OCI-LY7 (cell line): ENCODE measurements at regions not wholly inside any gene's neighbourhood (a gene's known extent, or its start where the extent isn't known, plus 50 kb on each side); places are given as distances from the start of the nearest gene placed in this dataset.

Experiments
- BruUV-seq: library from RNA; stranded (reverse); fragments of 400-500 nt; replicated peaks from 2 replicates; lab custom pipeline; 2021; lab: Mats Ljungman, UMichigan
- CTCF ChIA-PET: fragments of 300-600 bp; sonication (Branson Sonifier 250); formaldehyde crosslinking; loops from one replicate; lab custom pipeline; 2022; ENCODE audit warnings: antibody characterized with exemption; ENCODE audit not compliant: unreplicated experiment; lab: Charles Lee
- POLR2A ChIA-PET: fragments of 300-600 bp; sonication (Branson Sonifier 250); formaldehyde crosslinking; loops from one replicate; lab custom pipeline; 2022; ENCODE audit warnings: antibody characterized with exemption; lab: Charles Lee
- DNase-seq: peaks from one replicate; pipeline ENCODE4 v3.0.0-alpha.2; 2015; ENCODE audit warnings: low spot score
- H2AFZ ChIP-seq: fragments of 200-600 bp; sonication (generic), shearing (Covaris generic); 2 replicates; pipeline ENCODE4 v1.6.1; 2014; ENCODE audit warnings: mild to moderate bottlenecking, antibody characterized with exemption, low read length, moderate library complexity
- H3K27ac ChIP-seq: fragments of 200-600 bp; sonication (generic); 2 replicates; pipeline ENCODE4 v1.5.1; 2014; ENCODE audit warnings: mixed run types, low read depth, mild to moderate bottlenecking, moderate library complexity, low read length, inconsistent platforms; ENCODE audit not compliant: poor library complexity, severe bottlenecking
- H3K36me3 ChIP-seq: fragments of 200-600 bp; sonication (generic); 2 replicates; pipeline ENCODE4 v1.6.1; 2014; ENCODE audit warnings: mild to moderate bottlenecking, antibody characterized with exemption, low read length, moderate library complexity, mixed read lengths; ENCODE audit not compliant: insufficient read depth
- H3K4me1 ChIP-seq: fragments of 200-600 bp; sonication (generic); 2 replicates; pipeline ENCODE4 v1.5.1; 2014; ENCODE audit warnings: mild to moderate bottlenecking, low read length; ENCODE audit not compliant: insufficient read depth, poor library complexity, severe bottlenecking
- H3K4me2 ChIP-seq: fragments of 200-600 bp; sonication (generic); 2 replicates; pipeline ENCODE4 v1.6.1; 2014; ENCODE audit warnings: mild to moderate bottlenecking, low read length
- H3K4me3 ChIP-seq: fragments of 200-600 bp; sonication (generic); 2 replicates; pipeline ENCODE4 v1.5.1; 2014; ENCODE audit warnings: mild to moderate bottlenecking, low read depth, low read length; ENCODE audit not compliant: poor library complexity, severe bottlenecking
- H3K79me2 ChIP-seq: fragments of 200-600 bp; sonication (generic); 2 replicates; pipeline ENCODE4 v1.6.1; 2016; ENCODE audit warnings: low read depth, mild to moderate bottlenecking, low read length, moderate library complexity, mixed read lengths; ENCODE audit not compliant: insufficient read depth
- H3K9me2 ChIP-seq: fragments of 200-600 bp; sonication (generic); 2 replicates; pipeline ENCODE4 v1.6.1; 2016; ENCODE audit warnings: mild to moderate bottlenecking, low read length, mixed read lengths; ENCODE audit not compliant: insufficient read depth
- H3K9me3 ChIP-seq: fragments of 200-600 bp; sonication (generic); 2 replicates; pipeline ENCODE4 v1.6.1; 2014; ENCODE audit warnings: mild to moderate bottlenecking, mixed run types, low read length, mixed read lengths
- H4K20me1 ChIP-seq: fragments of 200-600 bp; sonication (generic); 2 replicates; pipeline ENCODE4 v1.6.1; 2014; ENCODE audit warnings: mild to moderate bottlenecking, antibody characterized with exemption, low read length, moderate library complexity, mixed read lengths; ENCODE audit not compliant: insufficient read depth
- EZH2phosphoT487 ChIP-seq: fragments of 200-600 bp; sonication (generic); IDR thresholded peaks from 2 replicates; pipeline ENCODE4 v1.6.1; 2018; ENCODE audit warnings: low read depth, borderline replicate concordance, mild to moderate bottlenecking, mixed run types, antibody characterized with exemption, low read length, moderate library complexity, mixed read lengths
- intact Hi-C: fragments of 100-400 bp; cut with micrococcal nuclease; formaldehyde crosslinking; loops from one replicate; pipeline ENCODE4 v1.10.0; 2022; ENCODE audit not compliant: unreplicated experiment
- TF ChIP-seq, protein P1 (sequence below): fragments of 200-600 bp; sonication (generic); conservative IDR thresholded peaks from 2 replicates; pipeline ENCODE4 v1.5.1; 2014; ENCODE audit warnings: mild to moderate bottlenecking, antibody characterized with exemption, low read length, moderate library complexity, mixed read lengths

DNA sequence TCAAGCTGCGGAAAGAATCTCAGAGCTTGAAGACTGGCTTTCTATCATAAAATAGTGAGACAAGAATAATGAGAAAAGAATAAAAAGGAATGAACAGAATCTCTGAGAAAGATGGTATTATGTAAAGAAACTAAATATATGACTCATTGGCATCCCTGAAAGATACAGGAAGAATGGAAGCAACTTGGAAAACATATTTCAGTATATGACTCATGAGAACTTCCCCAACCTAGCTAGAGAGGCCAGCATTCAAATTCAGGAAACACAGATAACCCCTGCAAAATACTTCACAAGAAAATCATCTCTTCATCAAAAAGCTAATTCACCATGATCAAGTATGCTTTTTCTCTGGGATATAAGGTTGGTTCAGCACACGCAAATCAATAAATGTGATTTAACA, 2318.0 kb downstream of the PCDH9 start:
- CTCF ChIA-PET: no interaction called here

DNA sequence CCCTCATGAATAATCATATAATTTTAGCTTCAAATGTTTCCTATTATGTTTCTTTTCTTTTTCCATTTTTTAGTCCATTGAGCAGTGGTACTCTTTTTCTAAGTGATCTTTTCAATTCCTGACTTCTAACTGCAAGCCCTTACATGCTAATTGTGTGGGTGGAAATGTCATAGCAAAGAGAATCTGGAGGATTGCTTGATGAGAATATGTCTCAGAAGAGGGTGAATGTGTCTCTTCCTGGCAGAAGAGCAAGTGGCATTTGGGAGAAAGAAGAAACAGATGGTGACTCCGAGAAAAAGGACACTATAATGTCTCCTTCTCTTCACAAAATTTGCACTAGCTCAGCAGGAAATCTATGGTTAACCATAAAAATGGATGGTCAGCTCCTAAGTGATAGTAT, 2320.0 kb downstream of the PCDH9 start:
- Histone ChIP-seq H3K9me3 (no peaks in the 10 kb centered on the region), H3K4me2 (no peak overlapping the region), H4K20me1 (no peaks in the 10 kb centered on the region), H3K9me2 (no peaks in the 10 kb centered on the region), H2AFZ (no peak overlapping the region), H3K36me3 (no peaks in the 10 kb centered on the region), H3K27ac (no peak overlapping the region), H3K4me3 (no peak overlapping the region), H3K4me1 (no peaks in the 10 kb centered on the region), H3K79me2 (no peaks in the 10 kb centered on the region)
- DNase-seq: no peak
- intact Hi-C loops: no loop called here
- ChIA-PET CTCF (no interaction called here), POLR2A (no interaction called here)
- no TSS peak for BruUV-seq
- no peak for TF ChIP-seq EZH2phosphoT487
- TF ChIP-seq, protein P1, sequence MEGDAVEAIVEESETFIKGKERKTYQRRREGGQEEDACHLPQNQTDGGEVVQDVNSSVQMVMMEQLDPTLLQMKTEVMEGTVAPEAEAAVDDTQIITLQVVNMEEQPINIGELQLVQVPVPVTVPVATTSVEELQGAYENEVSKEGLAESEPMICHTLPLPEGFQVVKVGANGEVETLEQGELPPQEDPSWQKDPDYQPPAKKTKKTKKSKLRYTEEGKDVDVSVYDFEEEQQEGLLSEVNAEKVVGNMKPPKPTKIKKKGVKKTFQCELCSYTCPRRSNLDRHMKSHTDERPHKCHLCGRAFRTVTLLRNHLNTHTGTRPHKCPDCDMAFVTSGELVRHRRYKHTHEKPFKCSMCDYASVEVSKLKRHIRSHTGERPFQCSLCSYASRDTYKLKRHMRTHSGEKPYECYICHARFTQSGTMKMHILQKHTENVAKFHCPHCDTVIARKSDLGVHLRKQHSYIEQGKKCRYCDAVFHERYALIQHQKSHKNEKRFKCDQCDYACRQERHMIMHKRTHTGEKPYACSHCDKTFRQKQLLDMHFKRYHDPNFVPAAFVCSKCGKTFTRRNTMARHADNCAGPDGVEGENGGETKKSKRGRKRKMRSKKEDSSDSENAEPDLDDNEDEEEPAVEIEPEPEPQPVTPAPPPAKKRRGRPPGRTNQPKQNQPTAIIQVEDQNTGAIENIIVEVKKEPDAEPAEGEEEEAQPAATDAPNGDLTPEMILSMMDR: no peak

More for the DNA sequence above, 2318.0 kb downstream of the PCDH9 start:
- H3K4me1 ChIP-seq: no peaks in the 10 kb centered on the region
- H3K9me2 ChIP-seq: no peaks in the 10 kb centered on the region
- no peak overlapping the region for H3K27ac ChIP-seq
- H3K36me3 ChIP-seq: no peaks in the 10 kb centered on the region
- H4K20me1 ChIP-seq: no peaks in the 10 kb centered on the region
- H3K9me3 ChIP-seq: no peaks in the 10 kb centered on the region
- intact Hi-C loops: no loop called here
- no peak overlapping the region for H3K4me2 ChIP-seq
- DNase-seq: no peak
- POLR2A ChIA-PET: interaction anchor here (1.1 kb wide), 1 partner anchor 18 kb away, joined by 3 read pairs; no protein-coding TSS in a partner anchor
- no TSS peak for BruUV-seq
- H2AFZ ChIP-seq: no peak overlapping the region
- H3K4me3 ChIP-seq: no peak overlapping the region
- H3K79me2 ChIP-seq: no peaks in the 10 kb centered on the region
- no peak for TF ChIP-seq EZH2phosphoT487
- TF ChIP-seq, protein P1: no peak

DNA sequence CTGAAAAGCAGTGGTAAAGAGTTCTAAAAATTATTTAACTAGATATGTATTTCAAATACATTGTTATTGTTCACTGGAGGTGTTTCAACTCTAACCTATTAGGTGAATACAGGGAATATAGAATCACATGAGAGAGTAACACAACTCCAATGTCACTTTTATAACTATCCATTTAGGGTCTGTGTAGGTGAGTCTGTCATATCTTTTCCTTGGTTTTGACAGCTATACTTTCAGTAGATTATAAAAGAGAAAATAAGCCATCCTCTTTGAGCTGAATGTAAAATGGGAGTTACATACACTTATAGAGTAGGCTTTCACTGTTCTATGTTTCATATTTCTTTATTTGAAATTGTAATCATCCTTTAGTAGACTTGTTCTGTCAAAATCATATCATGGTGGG, 2321.0 kb downstream of the PCDH9 start:
- no peak overlapping the region for H2AFZ ChIP-seq

More for the DNA sequence above, 2321.0 kb downstream of the PCDH9 start:
- Histone ChIP-seq H3K27ac (no peak overlapping the region), H3K79me2 (no peaks in the 10 kb centered on the region), H4K20me1 (no peaks in the 10 kb centered on the region), H3K36me3 (no peaks in the 10 kb centered on the region), H3K4me3 (no peak overlapping the region), H3K9me3 (no peaks in the 10 kb centered on the region), H3K4me1 (no peaks in the 10 kb centered on the region), H3K4me2 (no peak overlapping the region), H3K9me2 (no peaks in the 10 kb centered on the region)
- no peak for TF ChIP-seq EZH2phosphoT487
- TF ChIP-seq, protein P1: no peak
- intact Hi-C loops: no loop called here
- POLR2A ChIA-PET: interaction anchor here (0.6 kb wide), 1 partner anchor 637 kb away, joined by 4 read pairs; no protein-coding TSS in a partner anchor
- CTCF ChIA-PET: no interaction called here
- BruUV-seq: no TSS peak
- DNase-seq: no peak
